ENCODE measurements at regions not wholly inside any gene's neighbourhood (a gene's known extent, or its start where the extent isn't known, plus 50 kb on each side); places are given as distances from the start of the nearest gene placed in this dataset.

GRCh38 chrX:41001327-41001726 is 83.9 kb upstream of the USP9X start:
- H3K9me3 Mint-ChIP-seq, result peaks cover 63 to 67% of the 10 kb centered on the region in 2 experiments
- no peak overlapping the region for H3K27ac ChIP-seq (ENCODE audit: insufficient read length, low read depth, low read length)

More at GRCh38 chrX:41001327-41001726, 83.9 kb upstream of the USP9X start:
- no peak overlapping the region for H2BK120ac ChIP-seq (ENCODE audit: low read depth, low read length, poor library complexity, severe bottlenecking)
- no peaks in the 10 kb centered on the region for H3K9me3 ChIP-seq (ENCODE audit: control insufficient read depth, low read depth, low read length)
- no peak overlapping the region for H3K23ac ChIP-seq (ENCODE audit: insufficient read length, low read depth, low read length)
- no peak for DNase-seq
- no peaks in the 10 kb centered on the region for H4K20me1 ChIP-seq (ENCODE audit: control insufficient read depth, insufficient read depth, insufficient read length)
- no peak overlapping the region for H3K4me3 Mint-ChIP-seq
- no peak overlapping the region for H2BK15ac ChIP-seq (ENCODE audit: low read depth, low read length)
- peaks cover 12 to 18% of the 10 kb centered on the region in 2 experiments for H3K4me1 Mint-ChIP-seq
- no peak overlapping the region for H4K91ac ChIP-seq (ENCODE audit: insufficient read length, low read depth, low read length)
- H4K8ac ChIP-seq (replicated peaks; ENCODE audit: insufficient read length, low read depth, low read length), result no peak overlapping the region
- no peak overlapping the region for H3K18ac ChIP-seq (ENCODE audit: insufficient read length, low read depth, low read length)
- H2BK20ac ChIP-seq (ENCODE audit: low read depth, low read length, poor library complexity, severe bottlenecking), result peak overlapping the region; percentile 50
- no peak overlapping the region for H2BK12ac ChIP-seq (ENCODE audit: insufficient read length, low read depth, low read length)
- no peaks in the 10 kb centered on the region for H3K79me1 ChIP-seq (ENCODE audit: insufficient read depth, low read depth, low read length, poor library complexity, severe bottlenecking)
- no peak overlapping the region for H3K4ac ChIP-seq (ENCODE audit: low read depth, low read length)
- no peak overlapping the region for H3K56ac ChIP-seq (ENCODE audit: insufficient read length, low read depth, low read length)
- peaks cover 2% of the 10 kb centered on the region for H3K23me2 ChIP-seq (ENCODE audit: insufficient read length, low read depth, low read length, poor library complexity, severe bottlenecking)
- H3K4me2 ChIP-seq (ENCODE audit: insufficient read depth, insufficient read length, low read length), result no peak overlapping the region
- H3K27ac Mint-ChIP-seq, result no peak overlapping the region; a peak in 1 of 7 replicates
- TF ChIP-seq CTCF (conservative IDR thresholded peaks at IDR 0.05), result no peak
- peaks cover 0 to 10% (median 7%) of the 10 kb centered on the region in 3 experiments; a peak in 4 of 7 replicates for H3K36me3 Mint-ChIP-seq (ENCODE audit: insufficient read depth in 1 of 3, low read depth in 3 of 3)
- H2BK5ac ChIP-seq (ENCODE audit: insufficient read length, low read length), result no peak overlapping the region
- H3K79me2 ChIP-seq (ENCODE audit: insufficient read depth, low read length), result no peaks in the 10 kb centered on the region
- no peaks in the 10 kb centered on the region; the same call in none of the 2 replicates for H3K27me3 Mint-ChIP-seq (ENCODE audit: low read depth)
- no peak overlapping the region for H3K14ac ChIP-seq (ENCODE audit: insufficient read depth, low read length)
- no peak overlapping the region for H2AK5ac ChIP-seq (ENCODE audit: insufficient read length, low read length)
- no peak overlapping the region for H4K5ac ChIP-seq (ENCODE audit: insufficient read length, low read depth, low read length)
- H3T11ph ChIP-seq (ENCODE audit: low read length), result no peak overlapping the region
- no peak overlapping the region for H3K9ac ChIP-seq (ENCODE audit: extremely low read depth, insufficient read length, low read length)
- H3K4me1 ChIP-seq (ENCODE audit: insufficient read depth, low read length), result peaks cover 6% of the 10 kb centered on the region; the same call in 1 of the 2 replicates
- H2AFZ ChIP-seq (ENCODE audit: low read length), result no peak overlapping the region
- H3K27me3 ChIP-seq (ENCODE audit: insufficient read depth, low read length), result no peaks in the 10 kb centered on the region
